HG02759 (cell line): ENCODE measurements at regions not wholly inside any gene's neighbourhood (a gene's known extent, or its start where the extent isn't known, plus 50 kb on each side); places are given as distances from the start of the nearest gene placed in this dataset.

Experiments
- ATAC-seq: cut with Tn5 transposase; IDR thresholded peaks from one replicate; pipeline ENCODE4 v1.9.1; 2021; ENCODE audit warnings: mild to moderate bottlenecking, moderate library complexity; ENCODE audit not compliant: unreplicated experiment

- ATAC-seq: no peak
Observed at GRCh38 chr15:35654332-35654731, 108.4 kb upstream of the DPH6 start.

DNA sequence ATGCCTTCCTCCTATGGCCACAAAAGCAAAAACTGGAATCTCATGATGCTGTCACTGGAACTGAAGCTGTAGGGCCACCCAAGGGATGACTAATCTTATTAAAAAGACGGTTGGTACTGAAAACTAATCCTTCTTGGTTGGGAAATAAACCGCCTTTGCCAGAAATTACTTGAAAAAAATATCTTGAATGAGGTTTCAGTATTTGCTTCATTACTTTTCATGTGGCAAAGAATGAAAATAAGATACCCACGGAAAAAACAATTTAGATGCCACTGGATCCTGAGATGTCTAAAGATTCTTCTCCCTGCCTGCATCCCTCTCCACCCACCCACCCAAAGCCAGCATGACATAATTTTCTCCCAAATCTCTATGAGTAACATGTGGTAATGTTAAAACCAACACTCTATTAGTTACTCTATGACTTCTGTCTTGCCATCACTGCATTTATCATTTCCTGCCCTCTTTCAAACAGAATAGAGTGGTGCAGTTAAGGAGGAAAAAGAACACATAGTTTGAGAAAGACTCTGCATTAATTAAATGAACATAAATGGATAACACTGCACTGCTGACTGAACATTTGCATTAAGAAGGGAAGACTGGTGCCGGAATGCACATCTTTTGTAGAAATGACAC lies 111.8 kb upstream of the DPH6 start:
- no peak for ATAC-seq

DNA sequence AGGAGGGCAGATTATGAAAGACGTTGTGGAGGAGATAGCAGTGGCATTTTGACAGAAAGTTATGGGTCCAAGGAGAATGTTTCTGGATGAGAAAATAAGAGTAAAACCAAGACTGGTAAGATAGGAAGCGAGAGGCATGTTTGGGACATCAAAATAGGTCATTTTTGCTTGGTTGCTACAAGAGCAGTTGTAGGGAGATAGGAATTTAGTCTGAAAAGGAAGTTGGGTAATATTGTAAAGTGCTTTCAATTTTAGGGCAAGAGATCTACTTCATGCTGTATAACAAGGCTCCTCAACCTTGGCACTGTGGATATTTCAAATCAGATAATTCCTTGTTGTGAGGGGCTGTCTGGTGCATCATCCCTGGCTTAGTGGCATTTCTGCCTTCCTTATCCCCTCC lies 118.0 kb upstream of the DPH6 start:
- no peak for ATAC-seq

GRCh38 chr15:35665896-35666536 lies 120.1 kb upstream of the DPH6 start:
- no peak for ATAC-seq

DNA sequence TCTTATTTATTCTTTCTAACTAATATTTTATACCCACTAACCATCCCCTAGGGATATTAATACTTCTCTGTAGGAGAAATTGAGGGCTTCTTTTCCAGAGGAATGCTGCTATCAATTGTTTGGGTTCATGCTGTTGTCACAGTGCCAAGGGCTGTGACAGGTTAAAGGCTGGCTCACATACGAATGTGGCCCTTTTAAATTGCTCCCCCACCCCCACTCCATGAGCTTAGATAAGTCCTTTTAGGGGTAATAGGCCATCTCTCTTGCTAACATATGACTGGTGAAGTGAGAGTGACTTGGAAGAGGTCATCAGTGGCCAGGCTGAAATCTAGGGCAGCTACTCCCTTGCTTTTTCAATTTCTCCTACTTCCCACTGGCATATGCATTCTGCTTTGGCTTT lies 121.9 kb upstream of the DPH6 start:
- no peak for ATAC-seq

DNA sequence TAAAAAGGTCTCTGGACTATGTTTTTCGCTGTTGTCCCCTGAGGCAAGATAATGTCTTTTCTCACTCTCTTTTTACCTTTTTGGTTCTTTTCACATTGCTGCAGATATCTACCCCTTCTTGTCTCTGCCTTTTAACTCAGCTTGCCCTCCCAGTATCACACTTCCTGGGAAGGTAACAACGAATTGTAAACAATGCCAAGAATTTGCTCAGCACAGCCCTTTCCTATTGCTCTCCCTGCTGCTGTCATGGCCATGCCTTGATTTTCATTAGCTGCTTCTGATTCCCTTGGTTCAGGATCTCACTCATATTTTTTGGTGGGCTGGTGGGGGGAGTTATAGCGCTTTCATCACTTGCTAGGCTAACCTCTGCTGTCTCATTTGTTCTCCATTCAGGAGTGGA lies 123.1 kb upstream of the DPH6 start:
- no peak for ATAC-seq

- no peak for ATAC-seq
Observed at GRCh38 chr15:35669432-35670045, 123.6 kb upstream of the DPH6 start.

- ATAC-seq: no peak
Observed at GRCh38 chr15:35671197-35671596, 125.2 kb upstream of the DPH6 start.

GRCh38 chr15:35671981-35672380 lies 126.0 kb upstream of the DPH6 start:
- ATAC-seq: no peak

- ATAC-seq: peak; percentile 74
Observed at GRCh38 chr15:35673093-35673684, 127.2 kb upstream of the DPH6 start.

- ATAC-seq: no peak
Observed at GRCh38 chr15:35674873-35675781, 129.2 kb upstream of the DPH6 start.

- ATAC-seq: no peak
Observed at GRCh38 chr15:35678774-35679173, 132.8 kb upstream of the DPH6 start.

- no peak for ATAC-seq
Observed at GRCh38 chr15:35679186-35679585, 133.2 kb upstream of the DPH6 start.

DNA sequence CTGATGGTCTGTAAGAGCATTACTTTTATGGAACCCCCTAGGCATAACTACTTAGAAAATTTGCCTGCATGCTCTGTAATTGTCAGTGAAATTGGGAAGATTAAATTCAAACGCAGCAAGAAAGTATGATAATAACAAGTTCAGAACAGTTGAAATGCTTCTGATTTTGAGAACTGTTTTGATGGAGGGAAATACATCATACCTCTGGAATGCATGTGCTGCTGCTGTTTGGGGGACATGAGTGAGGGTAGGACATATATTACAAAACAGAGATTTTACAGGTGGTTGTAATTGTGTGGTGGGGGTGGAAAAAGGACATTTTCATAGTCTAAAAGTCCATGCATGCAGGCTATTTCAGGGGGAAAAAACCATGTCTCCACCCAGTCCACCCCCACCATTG lies 135.0 kb upstream of the DPH6 start:
- ATAC-seq: no peak

- no peak for ATAC-seq
Observed at GRCh38 chr15:35686347-35686746, 140.4 kb upstream of the DPH6 start.

DNA sequence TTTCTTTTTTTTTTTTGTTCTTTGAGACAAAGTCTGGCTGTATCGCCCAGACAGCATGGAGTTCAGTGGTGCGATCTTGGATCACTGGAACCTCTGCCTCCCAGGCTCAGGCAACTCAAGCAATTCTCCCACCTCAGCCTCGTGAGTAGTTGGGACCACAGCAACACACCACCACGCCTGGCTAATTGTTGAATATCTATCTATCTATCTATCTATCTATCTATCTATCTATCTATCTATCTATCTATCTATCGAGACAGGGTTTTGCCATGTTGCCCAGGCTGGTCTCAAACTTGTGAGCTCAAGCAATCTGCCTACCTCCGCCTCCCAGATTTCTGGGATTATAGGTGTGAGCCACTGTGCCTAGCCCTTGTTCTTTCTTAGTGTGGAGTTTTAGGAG lies 143.3 kb upstream of the DPH6 start:
- no peak for ATAC-seq

DNA sequence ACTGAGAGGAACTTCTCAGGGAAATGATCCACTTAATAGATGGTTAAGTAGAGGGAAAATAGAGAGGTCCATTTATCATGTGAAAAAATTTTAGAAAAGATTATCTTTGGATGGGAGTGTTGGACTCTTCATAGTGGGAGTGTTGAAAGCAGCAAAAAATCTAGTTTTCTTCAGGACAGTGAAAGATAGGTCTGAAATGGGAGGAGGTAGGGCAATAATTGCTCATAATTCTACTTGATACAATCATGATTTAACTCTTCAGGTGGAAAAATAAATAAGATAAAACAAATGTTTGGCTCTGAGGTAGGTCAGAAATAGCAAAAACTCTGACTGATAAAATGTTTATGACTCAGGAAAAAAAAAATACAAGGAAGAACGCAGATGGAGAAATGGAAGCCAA lies 144.1 kb upstream of the DPH6 start:
- ATAC-seq: no peak

DNA sequence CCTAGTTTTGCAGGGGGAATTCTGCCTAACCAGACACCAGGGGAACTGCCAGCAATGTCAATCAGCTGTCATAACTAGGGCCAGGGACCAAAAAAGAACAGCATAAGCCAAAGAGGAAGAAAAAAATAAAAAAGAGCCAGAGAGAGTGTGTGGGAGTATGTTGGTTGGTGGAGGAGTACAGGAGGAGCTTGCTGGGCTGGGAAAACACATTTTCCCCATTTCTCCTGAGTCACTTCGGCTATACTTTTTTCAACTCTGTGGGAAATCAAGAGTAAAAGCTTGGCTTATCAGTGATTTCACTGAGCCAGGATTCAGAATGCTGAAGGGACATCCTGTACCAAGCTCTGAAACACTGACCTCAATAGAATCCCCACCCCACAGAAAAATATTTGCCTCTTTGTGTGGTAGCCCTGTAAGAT lies 144.7 kb upstream of the DPH6 start:
- no peak for ATAC-seq

DNA sequence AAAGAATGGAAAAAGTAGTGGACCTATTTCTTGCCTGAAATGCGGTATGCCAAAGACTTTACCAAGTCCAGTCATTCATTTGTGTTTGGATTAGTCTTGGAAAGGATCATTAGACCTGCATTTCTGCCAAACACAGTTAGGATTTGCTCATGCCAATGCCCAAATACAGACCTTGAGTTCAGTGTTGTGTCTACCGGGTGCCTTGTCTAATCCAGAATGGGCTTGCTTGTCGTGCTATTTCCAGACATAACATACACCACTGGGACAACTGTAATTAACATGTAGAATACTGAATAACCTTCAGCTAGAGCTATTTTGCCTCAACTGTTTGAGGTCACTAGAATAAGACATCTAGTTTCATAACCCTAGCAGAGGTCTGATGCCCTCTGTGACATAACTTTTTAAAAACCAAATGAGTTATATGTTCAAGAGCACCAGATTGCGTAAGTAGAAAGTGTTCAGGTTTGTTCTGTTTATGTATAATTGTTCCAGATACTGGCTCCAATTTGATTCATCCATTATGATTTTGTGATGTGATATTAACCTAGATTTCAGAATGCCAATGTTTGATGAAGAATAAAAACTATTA lies 145.3 kb upstream of the DPH6 start:
- no peak for ATAC-seq
